Astrocyte (in vitro differentiated cells and primary cell): ENCODE measurements at regions not wholly inside any gene's neighbourhood (a gene's known extent, or its start where the extent isn't known, plus 50 kb on each side); places are given as distances from the start of the nearest gene placed in this dataset.
"Not testable (repeated sequence)": the region's sequence is repeated elsewhere in the genome, so short reads cannot be mapped to it uniquely, and the experiment has no call there.

ENCODE experiments used
- DNase-seq: peaks from one replicate; pipeline ENCODE4 v3.0.0-alpha.2; 2010; ENCODE audit warnings: low read depth
- FAIRE-seq: peaks from 2 replicates; lab custom pipeline; 2011; peaks lifted over from hg19 to GRCh38; lab: Jason Lieb, UNC
- H2AFZ ChIP-seq: 2 replicates; pipeline ENCODE4 v1.6.0; 2012; ENCODE audit warnings: low read depth, low read length, inconsistent platforms
- H3K27ac ChIP-seq: 2 replicates; pipeline ENCODE4 v1.5.1; 2011; ENCODE audit warnings: low read depth, low read length, inconsistent platforms
- H3K27me3 ChIP-seq: 2 replicates; pipeline ENCODE4 v1.6.0; 2011; ENCODE audit warnings: low read length, inconsistent platforms; ENCODE audit not compliant: insufficient read depth
- H3K36me3 ChIP-seq: 2 replicates; pipeline ENCODE4 v1.5.1; 2011; ENCODE audit warnings: low read length, inconsistent platforms; ENCODE audit not compliant: insufficient read depth
- H3K4me1 ChIP-seq: 2 replicates; pipeline ENCODE4 v1.5.1; 2011; ENCODE audit warnings: low read length, inconsistent platforms; ENCODE audit not compliant: insufficient read depth
- H3K4me2 ChIP-seq: 2 replicates; pipeline ENCODE4 v1.6.0; 2012; ENCODE audit warnings: low read length, inconsistent platforms
- H3K4me3 ChIP-seq: 2 replicates; pipeline ENCODE4 v1.5.1; 2011; ENCODE audit warnings: low read depth, mild to moderate bottlenecking, low read length, inconsistent platforms; ENCODE audit not compliant: insufficient read depth
- H3K79me2 ChIP-seq: 2 replicates; pipeline ENCODE4 v1.6.0; 2012; ENCODE audit warnings: mild to moderate bottlenecking, low read length, inconsistent platforms; ENCODE audit not compliant: insufficient read depth
- H3K9ac ChIP-seq: 2 replicates; pipeline ENCODE4 v1.6.0; 2012; ENCODE audit warnings: mild to moderate bottlenecking, low read length, inconsistent platforms
- H3K9me3 ChIP-seq: 2 replicates; pipeline ENCODE4 v1.5.1; 2012; ENCODE audit warnings: low read depth, mild to moderate bottlenecking, low read length, inconsistent platforms; ENCODE audit not compliant: insufficient read depth
- H4K20me1 ChIP-seq: 2 replicates; pipeline ENCODE4 v1.6.0; 2012; ENCODE audit warnings: low read length, inconsistent platforms; ENCODE audit not compliant: insufficient read depth
- H3K27ac Mint-ChIP-seq: one replicate; pipeline ENCODE4 v1.8.0; 2021; ENCODE audit warnings: mild to moderate bottlenecking, mixed read lengths; ENCODE audit not compliant: unreplicated experiment
- H3K27me3 Mint-ChIP-seq: one replicate; pipeline ENCODE4 v1.8.0; 2021; ENCODE audit warnings: low read depth, mixed read lengths; ENCODE audit not compliant: unreplicated experiment
- H3K36me3 Mint-ChIP-seq: one replicate; pipeline ENCODE4 v1.8.0; 2021; ENCODE audit warnings: low read depth, mixed read lengths; ENCODE audit not compliant: unreplicated experiment
- H3K4me1 Mint-ChIP-seq: one replicate; pipeline ENCODE4 v1.8.0; 2021; ENCODE audit warnings: low read depth, mixed read lengths; ENCODE audit not compliant: unreplicated experiment
- H3K4me3 Mint-ChIP-seq: one replicate; pipeline ENCODE4 v1.8.0; 2021; ENCODE audit warnings: mild to moderate bottlenecking, moderate library complexity, mixed read lengths; ENCODE audit not compliant: unreplicated experiment
- H3K9me3 Mint-ChIP-seq: one replicate; pipeline ENCODE4 v1.8.0; 2021; ENCODE audit warnings: mild to moderate bottlenecking, mixed read lengths; ENCODE audit not compliant: unreplicated experiment
- EZH2 ChIP-seq: IDR thresholded peaks from 2 replicates; pipeline ENCODE4 v1.6.1; 2012; ENCODE audit warnings: mild to moderate bottlenecking, low read length, inconsistent platforms; ENCODE audit not compliant: insufficient read depth
- TF ChIP-seq, protein P1 (sequence below): IDR thresholded peaks from 2 replicates; pipeline ENCODE4 v1.5.1; 2011; ENCODE audit warnings: low read depth, mild to moderate bottlenecking, inconsistent platforms, low read length, moderate library complexity; ENCODE audit not compliant: insufficient read depth

DNA sequence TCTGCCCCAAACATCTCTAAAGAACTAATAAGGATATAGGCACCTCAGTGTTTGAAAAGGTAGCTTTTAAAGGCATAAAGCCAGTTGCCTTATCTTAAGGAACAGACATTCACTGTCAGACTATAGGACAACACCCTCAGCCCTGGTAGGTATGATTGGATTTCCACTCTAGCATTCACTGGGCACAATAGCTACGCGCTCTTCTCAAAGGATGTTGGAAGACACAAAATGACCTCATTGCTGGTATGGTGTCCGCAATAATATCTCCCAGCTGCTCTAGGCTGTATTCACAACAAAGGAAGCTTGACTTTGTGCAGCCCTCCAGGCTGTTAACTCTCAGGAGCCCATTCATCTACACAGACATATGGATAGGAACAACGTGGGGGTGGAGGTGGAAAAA lies 119.4 kb upstream of the CXADR start:
- no peaks in the 10 kb centered on the region for H3K27me3 ChIP-seq
- no peak overlapping the region for H3K4me2 ChIP-seq
- H3K9ac ChIP-seq = no peak overlapping the region
- DNase-seq (no peak), FAIRE-seq (no peak)
- H3K27ac Mint-ChIP-seq = no peak overlapping the region
- H3K4me3 Mint-ChIP-seq = no peak overlapping the region
- H2AFZ ChIP-seq = no peak overlapping the region
- H3K36me3 ChIP-seq = no peaks in the 10 kb centered on the region
- H3K4me1 ChIP-seq = no peaks in the 10 kb centered on the region
- H3K27ac ChIP-seq = no peak overlapping the region
- no peak overlapping the region for H3K4me3 ChIP-seq
- H3K4me1 Mint-ChIP-seq = no peaks in the 10 kb centered on the region
- no peak for TF ChIP-seq EZH2
- TF ChIP-seq, protein P1, sequence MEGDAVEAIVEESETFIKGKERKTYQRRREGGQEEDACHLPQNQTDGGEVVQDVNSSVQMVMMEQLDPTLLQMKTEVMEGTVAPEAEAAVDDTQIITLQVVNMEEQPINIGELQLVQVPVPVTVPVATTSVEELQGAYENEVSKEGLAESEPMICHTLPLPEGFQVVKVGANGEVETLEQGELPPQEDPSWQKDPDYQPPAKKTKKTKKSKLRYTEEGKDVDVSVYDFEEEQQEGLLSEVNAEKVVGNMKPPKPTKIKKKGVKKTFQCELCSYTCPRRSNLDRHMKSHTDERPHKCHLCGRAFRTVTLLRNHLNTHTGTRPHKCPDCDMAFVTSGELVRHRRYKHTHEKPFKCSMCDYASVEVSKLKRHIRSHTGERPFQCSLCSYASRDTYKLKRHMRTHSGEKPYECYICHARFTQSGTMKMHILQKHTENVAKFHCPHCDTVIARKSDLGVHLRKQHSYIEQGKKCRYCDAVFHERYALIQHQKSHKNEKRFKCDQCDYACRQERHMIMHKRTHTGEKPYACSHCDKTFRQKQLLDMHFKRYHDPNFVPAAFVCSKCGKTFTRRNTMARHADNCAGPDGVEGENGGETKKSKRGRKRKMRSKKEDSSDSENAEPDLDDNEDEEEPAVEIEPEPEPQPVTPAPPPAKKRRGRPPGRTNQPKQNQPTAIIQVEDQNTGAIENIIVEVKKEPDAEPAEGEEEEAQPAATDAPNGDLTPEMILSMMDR = no peak
- no peaks in the 10 kb centered on the region for H4K20me1 ChIP-seq
- H3K27me3 Mint-ChIP-seq = peaks cover 2% of the 10 kb centered on the region
- H3K9me3 Mint-ChIP-seq = no peaks in the 10 kb centered on the region
- no peaks in the 10 kb centered on the region for H3K79me2 ChIP-seq
- no peaks in the 10 kb centered on the region for H3K9me3 ChIP-seq
- no peaks in the 10 kb centered on the region for H3K36me3 Mint-ChIP-seq

DNA sequence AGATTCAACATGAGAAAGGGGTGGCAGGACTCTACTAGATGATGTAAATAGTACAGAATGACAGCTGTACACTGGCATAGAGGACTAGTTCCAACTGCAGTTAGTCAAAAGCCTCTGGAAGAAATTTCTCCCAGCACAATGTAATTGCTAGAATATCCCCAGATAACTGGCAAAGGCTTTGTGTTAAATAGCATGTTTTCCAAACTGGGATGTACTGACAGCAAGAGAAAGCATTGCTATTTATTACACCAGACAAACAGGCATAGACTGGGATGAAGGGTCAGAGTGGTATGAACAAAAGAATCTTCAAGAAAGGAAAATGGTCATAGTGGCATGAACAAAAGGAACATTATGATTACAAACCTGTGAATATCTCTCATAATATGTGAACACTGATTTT lies 115.9 kb upstream of the CXADR start:
- Histone ChIP-seq H3K9ac (no peak overlapping the region), H3K27me3 (no peaks in the 10 kb centered on the region), H2AFZ (no peak overlapping the region), H3K4me3 (no peak overlapping the region), H3K27ac (no peak overlapping the region), H4K20me1 (no peaks in the 10 kb centered on the region), H3K36me3 (no peaks in the 10 kb centered on the region), H3K4me1 (no peaks in the 10 kb centered on the region), H3K79me2 (no peaks in the 10 kb centered on the region), H3K9me3 (no peaks in the 10 kb centered on the region), H3K4me2 (no peak overlapping the region)
- Mint-ChIP-seq H3K27me3 (peaks cover 2% of the 10 kb centered on the region), H3K4me1 (no peaks in the 10 kb centered on the region), H3K9me3 (no peaks in the 10 kb centered on the region), H3K36me3 (no peaks in the 10 kb centered on the region), H3K27ac (no peak overlapping the region), H3K4me3 (no peak overlapping the region)
- no peak for DNase-seq
- no peak for FAIRE-seq
- TF ChIP-seq, protein P1 = no peak
- no peak for TF ChIP-seq EZH2

DNA sequence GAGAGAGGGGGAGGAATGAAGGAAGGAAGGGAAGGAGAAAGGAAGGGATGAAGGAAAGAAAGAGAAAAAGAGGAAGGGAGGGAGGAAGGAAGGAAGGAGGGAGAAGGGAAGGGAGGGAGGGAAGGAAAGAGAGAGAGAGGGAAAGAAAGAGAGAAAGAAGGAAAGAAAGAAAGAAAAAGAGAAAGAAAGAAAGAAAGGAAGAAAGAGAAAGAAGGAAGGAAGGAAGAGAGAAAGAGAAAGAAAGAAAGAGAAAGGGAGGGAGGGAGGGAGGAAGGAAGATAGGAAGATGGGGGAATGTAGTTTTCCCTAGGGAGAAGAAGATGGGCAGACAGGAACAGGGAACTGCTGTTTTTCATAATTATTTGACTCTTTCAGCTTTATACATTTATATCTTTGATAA lies 115.1 kb upstream of the CXADR start:
- no peaks in the 10 kb centered on the region for H3K4me1 Mint-ChIP-seq
- H3K4me3 Mint-ChIP-seq = no peak overlapping the region
- H3K9me3 ChIP-seq = no peaks in the 10 kb centered on the region
- no peak for FAIRE-seq
- H3K36me3 Mint-ChIP-seq = no peaks in the 10 kb centered on the region
- peaks cover 2% of the 10 kb centered on the region for H3K27me3 Mint-ChIP-seq
- H3K27ac Mint-ChIP-seq = no peak overlapping the region
- no peak overlapping the region for H3K27ac ChIP-seq
- H3K79me2 ChIP-seq = no peaks in the 10 kb centered on the region
- no peak for DNase-seq
- no peak overlapping the region for H3K4me3 ChIP-seq
- H3K9ac ChIP-seq = no peak overlapping the region
- H3K4me1 ChIP-seq = no peaks in the 10 kb centered on the region
- H2AFZ ChIP-seq = no peak overlapping the region
- H3K27me3 ChIP-seq = no peaks in the 10 kb centered on the region
- no peaks in the 10 kb centered on the region for H3K36me3 ChIP-seq
- H4K20me1 ChIP-seq = no peaks in the 10 kb centered on the region
- no peak for TF ChIP-seq EZH2
- TF ChIP-seq, protein P1 = no peak
- H3K9me3 Mint-ChIP-seq = no peaks in the 10 kb centered on the region
- H3K4me2 ChIP-seq = no peak overlapping the region

DNA sequence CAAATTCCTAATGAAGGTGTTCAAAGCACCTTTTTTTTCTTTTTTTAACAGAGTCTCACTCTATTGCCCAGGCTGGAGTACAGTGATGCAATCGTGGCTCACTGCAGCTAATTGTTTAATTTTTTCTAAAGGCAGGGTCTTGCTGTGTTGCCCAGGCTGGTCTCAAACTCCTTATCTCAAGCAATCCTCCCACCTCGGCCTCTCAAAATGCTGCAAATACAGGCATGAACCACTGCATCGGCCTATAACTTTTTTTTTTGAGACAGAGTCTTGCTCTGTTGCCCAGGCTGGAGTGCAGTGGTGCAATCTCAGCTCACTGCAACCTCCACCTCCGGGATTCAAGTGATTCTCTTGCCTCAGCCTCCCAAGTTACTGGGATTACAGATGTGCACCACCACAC lies 113.9 kb upstream of the CXADR start:
- H3K27ac Mint-ChIP-seq, H3K27me3 ChIP-seq, H3K4me3 ChIP-seq, H3K36me3 Mint-ChIP-seq, H3K9me3 Mint-ChIP-seq, H3K4me3 Mint-ChIP-seq, H3K9ac ChIP-seq, H3K27ac ChIP-seq, H3K9me3 ChIP-seq, H2AFZ ChIP-seq, H3K36me3 ChIP-seq, H3K27me3 Mint-ChIP-seq, H3K4me2 ChIP-seq, DNase-seq, H3K4me1 Mint-ChIP-seq, H4K20me1 ChIP-seq, FAIRE-seq, H3K79me2 ChIP-seq, H3K4me1 ChIP-seq: not testable (repeated sequence)
